Activated CD4-positive, alpha-beta T cell treated with anti-CD3 and anti-CD28 coated beads, Interleukin-2, amount 50 U/mL, for 1 hour (primary cell): ENCODE measurements at regions not wholly inside any gene's neighbourhood (a gene's known extent, or its start where the extent isn't known, plus 50 kb on each side); places are given as distances from the start of the nearest gene placed in this dataset.

ENCODE experiments used
- DNase-seq: peaks from one replicate; pipeline ENCODE4 v3.0.0-alpha.2; 2020

- no peak for DNase-seq
Observed at GRCh38 chr14:86865934-86866333, 1127.0 kb downstream of the GALC start.

GRCh38 chr14:86858591-86858990 lies 1134.4 kb downstream of the GALC start:
- no peak for DNase-seq

- no peak for DNase-seq
Observed at GRCh38 chr14:86858031-86858430, 1135.0 kb downstream of the GALC start.

GRCh38 chr14:86852530-86852929 lies 1140.5 kb downstream of the GALC start:
- DNase-seq, result no peak

GRCh38 chr14:86847140-86847539 lies 1145.8 kb downstream of the GALC start:
- no peak for DNase-seq

GRCh38 chr14:86838363-86838762 lies 1154.6 kb downstream of the GALC start:
- DNase-seq, result no peak

GRCh38 chr14:86826661-86827060 lies 1166.3 kb downstream of the GALC start:
- no peak for DNase-seq

GRCh38 chr14:86824167-86824566 lies 1168.8 kb downstream of the GALC start:
- DNase-seq, result no peak

GRCh38 chr14:86823581-86823980 lies 1169.4 kb downstream of the GALC start:
- no peak for DNase-seq

GRCh38 chr14:86815341-86815740 lies 1177.6 kb downstream of the GALC start:
- no peak for DNase-seq

- no peak for DNase-seq
Observed at GRCh38 chr14:86802726-86803125, 1190.3 kb downstream of the GALC start.

GRCh38 chr14:86799244-86799647 lies 1193.7 kb downstream of the GALC start:
- no peak for DNase-seq

- no peak for DNase-seq
Observed at GRCh38 chr14:86798330-86798729, 1194.7 kb downstream of the GALC start.

- DNase-seq, result no peak
Observed at GRCh38 chr14:86797075-86797351, 1196.0 kb downstream of the GALC start.

- DNase-seq, result no peak
Observed at GRCh38 chr14:86796221-86797074, 1196.5 kb downstream of the GALC start.

GRCh38 chr14:86794689-86795088 lies 1198.3 kb downstream of the GALC start:
- DNase-seq, result no peak

GRCh38 chr14:86790408-86791364 lies 1202.3 kb downstream of the GALC start:
- no peak for DNase-seq

GRCh38 chr14:86788224-86788623 lies 1204.8 kb downstream of the GALC start:
- no peak for DNase-seq

GRCh38 chr14:86787717-86788116 lies 1205.3 kb downstream of the GALC start:
- no peak for DNase-seq

GRCh38 chr14:86782092-86782580 lies 1210.8 kb downstream of the GALC start:
- no peak for DNase-seq

GRCh38 chr14:86780876-86781510 lies 1212.0 kb downstream of the GALC start:
- no peak for DNase-seq

GRCh38 chr14:86780461-86780860 lies 1212.5 kb downstream of the GALC start:
- no peak for DNase-seq

- no peak for DNase-seq
Observed at GRCh38 chr14:86779416-86779815, 1213.6 kb downstream of the GALC start.
